ENCODE measurements at regions not wholly inside any gene's neighbourhood (a gene's known extent, or its start where the extent isn't known, plus 50 kb on each side); places are given as distances from the start of the nearest gene placed in this dataset.

GRCh38 chr4:13851085-13851940 is 223.8 kb upstream of the BOD1L1 start:
- no peak for DNase-seq

DNA sequence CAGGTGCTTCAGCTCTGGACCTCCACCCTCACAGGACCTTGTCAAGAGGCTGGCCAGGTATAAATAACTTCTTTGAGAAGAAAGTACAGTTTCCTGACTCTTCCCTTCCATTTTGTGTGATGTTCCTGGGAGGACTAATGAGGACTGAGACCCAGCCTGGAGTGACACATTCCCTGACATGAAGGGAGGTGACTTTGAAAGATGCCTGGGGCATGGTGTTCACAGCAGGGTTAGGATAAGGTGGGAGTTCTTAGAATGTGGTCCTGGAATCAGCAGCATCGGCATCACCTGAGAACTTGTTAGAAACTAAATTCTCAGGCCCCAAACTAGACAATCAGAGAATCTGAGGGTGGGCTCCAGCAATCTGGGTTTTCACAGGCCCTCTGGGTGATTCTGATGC is 224.9 kb upstream of the BOD1L1 start:
- no peak for DNase-seq

- DNase-seq: no peak
Observed at GRCh38 chr4:13856387-13856786, 228.9 kb upstream of the BOD1L1 start.

- no peak for DNase-seq
Observed at GRCh38 chr4:13857397-13857796, 229.9 kb upstream of the BOD1L1 start.

GRCh38 chr4:13857800-13858199 is 230.3 kb upstream of the BOD1L1 start:
- no peak for DNase-seq

DNA sequence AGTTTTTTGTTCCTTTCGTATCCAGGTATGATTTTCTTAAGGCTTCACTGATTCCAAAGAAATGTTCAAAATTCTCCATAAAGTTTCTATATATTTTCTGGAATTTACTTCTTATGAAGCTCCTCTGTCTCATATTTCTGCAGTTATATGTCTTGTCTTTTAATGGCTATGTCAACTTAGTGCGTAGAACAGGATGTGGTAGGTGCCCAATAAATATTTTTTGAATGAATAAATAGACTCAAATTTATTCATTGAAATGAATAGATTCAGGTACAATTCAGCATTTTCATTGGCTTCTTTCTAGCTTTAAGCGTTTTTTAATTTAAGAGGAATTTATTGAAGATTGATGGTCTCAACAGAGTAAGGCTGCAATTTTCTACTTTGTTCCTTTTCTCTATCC is 231.9 kb upstream of the BOD1L1 start:
- no peak for DNase-seq

- no peak for DNase-seq
Observed at GRCh38 chr4:13860126-13860525, 232.6 kb upstream of the BOD1L1 start.

DNA sequence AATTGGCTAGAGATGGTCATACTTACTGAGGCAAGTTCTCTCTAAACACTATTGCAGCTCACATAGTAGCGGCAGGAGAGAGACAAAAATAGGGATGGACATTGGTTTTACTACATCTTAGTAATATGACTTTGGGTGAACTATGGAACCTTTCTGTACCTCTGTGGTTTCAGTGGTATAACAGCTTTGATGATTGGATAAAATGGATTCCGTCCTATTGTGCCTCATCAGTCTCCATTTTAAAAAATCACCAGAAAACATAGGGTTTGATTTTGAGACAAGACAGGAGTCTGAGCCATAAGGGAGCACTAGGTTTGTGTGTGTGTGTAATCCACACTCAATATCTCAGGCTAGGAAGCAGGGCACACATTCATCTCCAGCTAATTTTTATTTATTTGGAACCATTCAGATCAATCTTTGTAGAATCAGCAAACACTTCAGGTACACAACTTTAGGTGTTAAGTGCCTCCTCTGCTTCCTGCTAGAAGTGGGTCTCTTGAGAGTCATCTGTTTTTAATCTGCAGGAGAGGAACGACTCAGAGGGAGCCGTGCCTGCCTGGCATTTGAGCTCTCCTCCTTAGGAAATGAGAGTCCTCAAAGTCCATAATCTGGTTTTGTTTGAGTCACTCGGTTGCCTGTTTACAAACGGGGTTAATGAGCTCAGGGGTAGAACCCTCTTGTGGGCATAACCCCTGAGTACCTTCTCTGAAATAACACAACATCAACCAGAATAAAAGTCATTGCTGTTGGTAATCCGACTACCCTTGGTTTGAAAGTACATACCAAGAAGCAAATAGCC is 238.5 kb upstream of the BOD1L1 start:
- no peak for DNase-seq

- DNase-seq: no peak
Observed at GRCh38 chr4:13866881-13867280, 239.4 kb upstream of the BOD1L1 start.

DNA sequence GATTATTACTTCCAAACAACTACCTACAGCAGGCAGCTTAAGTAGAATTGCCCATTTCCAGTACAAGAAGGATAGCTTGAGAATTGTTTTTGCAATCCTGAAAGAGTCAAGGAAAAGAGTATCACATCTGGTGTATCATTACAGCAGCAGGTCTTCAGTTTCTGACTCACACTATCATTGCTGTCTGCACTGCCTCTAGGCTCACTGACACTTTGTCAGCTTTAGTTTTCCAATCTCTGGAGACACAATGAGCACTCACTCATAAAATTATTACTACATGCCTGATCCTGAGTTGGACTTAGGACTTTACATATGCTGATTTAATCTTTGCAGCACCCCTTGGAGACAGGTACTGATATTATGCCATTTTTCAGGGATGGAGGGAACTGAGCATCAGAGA is 244.6 kb upstream of the BOD1L1 start:
- DNase-seq: no peak

DNA sequence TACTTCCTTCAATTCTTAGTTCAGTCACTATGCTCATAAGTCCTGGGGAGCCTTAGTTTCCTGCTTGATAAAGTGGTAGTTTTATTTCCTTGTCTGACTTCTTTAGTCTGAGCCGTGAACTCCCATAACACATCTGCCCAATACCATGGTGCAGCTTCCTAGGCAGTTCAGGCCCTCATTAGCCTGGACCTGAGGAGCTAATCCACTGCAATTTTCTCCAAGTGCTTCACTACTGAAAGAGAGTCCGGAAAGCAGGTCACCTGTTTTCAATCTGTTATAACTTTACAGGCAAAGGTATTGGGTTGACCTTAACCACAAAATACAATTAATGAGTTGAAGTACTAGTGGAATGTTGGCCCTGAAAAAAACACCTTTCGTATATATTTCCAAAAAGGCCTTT is 245.4 kb upstream of the BOD1L1 start:
- no peak for DNase-seq

DNA sequence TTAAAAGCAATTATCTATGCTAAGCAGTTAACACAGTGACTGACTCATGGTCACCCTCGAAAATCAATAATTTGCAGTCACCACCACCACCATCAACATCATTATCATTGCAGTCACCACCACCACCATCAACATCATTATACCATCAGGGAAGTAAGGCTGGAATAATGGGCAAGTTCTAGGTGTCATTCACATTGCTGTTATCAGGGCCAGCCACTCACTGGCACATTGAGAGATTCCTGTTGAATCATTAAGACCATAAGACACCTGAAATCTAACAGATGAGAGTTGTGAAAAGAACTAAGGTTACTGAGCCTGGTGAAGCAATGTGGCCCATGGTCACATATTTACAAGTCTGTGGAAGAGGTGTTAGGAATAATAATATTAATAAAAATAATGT is 247.7 kb upstream of the BOD1L1 start:
- no peak for DNase-seq

GRCh38 chr4:13876131-13876530 is 248.6 kb upstream of the BOD1L1 start:
- no peak for DNase-seq

- no peak for DNase-seq
Observed at GRCh38 chr4:13876940-13877339, 249.4 kb upstream of the BOD1L1 start.

GRCh38 chr4:13877626-13878025 is 250.1 kb upstream of the BOD1L1 start:
- no peak for DNase-seq

- no peak for DNase-seq
Observed at GRCh38 chr4:13881892-13882291, 254.4 kb upstream of the BOD1L1 start.

DNA sequence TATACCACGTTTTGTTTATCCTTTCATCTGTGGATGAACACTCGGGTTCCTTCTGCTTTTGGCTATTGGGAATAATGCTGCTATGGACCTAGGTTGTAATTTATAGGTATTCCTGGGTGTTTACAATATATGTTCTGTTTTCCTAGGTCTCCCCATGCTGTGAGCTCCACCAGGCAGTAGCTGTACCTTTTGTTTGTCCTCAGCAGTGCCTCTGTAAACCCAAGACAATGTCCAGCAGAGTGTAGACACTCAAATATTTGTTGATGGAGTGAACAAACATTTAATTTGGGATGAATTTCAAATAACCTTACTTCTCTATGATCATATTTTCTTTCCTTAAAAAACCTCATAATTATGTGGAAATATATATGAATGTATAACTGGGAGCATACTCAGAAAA is 259.5 kb upstream of the BOD1L1 start:
- no peak for DNase-seq

DNA sequence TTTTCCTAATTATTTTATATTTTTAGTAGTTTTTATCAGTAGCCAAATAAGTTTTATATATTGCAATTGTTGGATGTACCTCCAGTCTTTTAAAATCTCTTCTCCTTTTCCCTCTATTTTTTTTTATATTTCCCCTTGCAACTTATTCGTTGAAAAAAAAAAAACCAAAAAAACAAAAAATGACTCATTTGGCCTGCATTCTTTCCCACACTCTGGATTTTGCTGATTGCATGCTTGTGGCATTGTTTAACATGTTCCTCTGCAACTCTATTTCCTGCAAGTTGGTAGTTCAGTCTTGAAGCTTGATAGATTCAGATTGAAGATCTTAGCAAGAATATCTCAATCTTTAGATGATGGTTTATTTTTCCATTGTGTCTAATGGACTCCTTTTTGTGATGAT is 260.6 kb upstream of the BOD1L1 start:
- DNase-seq: no peak

GRCh38 chr4:13891544-13891939 is 264.0 kb upstream of the BOD1L1 start:
- peak; percentile 2 for DNase-seq

DNA sequence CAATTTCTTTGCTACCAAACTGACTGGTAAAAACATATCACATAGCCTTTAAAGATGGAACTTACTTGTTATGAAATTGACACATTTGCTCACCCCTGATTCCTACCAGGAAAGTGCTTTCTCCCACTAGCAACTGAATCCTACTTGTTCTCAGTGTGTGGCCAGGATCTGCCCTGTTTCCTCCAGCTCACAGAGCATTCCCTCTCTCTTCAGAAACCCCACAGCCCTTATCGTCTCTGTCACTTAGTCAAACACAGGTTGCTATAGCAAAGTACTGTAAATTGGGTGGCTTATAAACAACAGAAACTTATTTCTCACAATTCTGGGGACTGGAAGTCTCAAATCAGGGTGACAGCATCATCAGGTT is 265.2 kb upstream of the BOD1L1 start:
- DNase-seq: peak; percentile 21

DNA sequence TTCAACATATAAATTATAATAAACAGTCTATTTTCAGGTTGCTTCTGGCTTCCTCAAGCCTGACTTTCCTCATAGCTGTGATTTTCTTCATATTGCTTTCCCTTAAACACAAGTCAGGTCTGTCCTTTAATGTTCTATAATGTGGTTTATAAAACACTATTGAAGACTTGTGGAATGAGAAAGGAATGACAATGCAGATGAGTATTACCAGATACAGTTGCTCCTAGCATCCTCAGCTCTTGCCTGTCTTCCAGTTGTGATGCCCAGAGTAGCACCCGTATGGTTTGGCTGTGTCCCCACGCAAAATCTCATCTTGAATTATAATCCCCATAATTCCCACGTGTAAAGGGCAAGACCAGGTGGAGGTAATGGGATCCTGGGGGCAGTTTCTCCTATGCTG is 265.7 kb upstream of the BOD1L1 start:
- no peak for DNase-seq

DNA sequence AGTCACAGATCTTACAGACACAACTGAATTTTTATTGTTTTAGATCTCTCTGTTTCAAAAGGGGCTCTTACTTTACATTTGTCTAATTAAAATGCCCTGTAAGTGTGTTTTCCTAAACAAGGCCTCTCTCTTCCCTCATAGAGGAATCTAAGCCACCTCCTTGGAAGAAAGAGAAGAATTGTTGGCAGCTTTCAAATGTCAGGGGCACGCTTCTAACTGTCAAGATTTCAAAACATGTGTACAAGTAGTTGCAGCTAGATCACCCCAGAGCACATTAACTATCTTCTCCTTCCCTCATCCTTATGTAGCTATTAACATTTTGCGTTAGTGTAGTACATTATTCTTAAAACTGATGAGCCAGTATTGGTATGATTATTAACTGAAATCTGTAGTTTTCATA is 266.5 kb upstream of the BOD1L1 start:
- DNase-seq: no peak

- DNase-seq: no peak
Observed at GRCh38 chr4:13900780-13901179, 273.3 kb upstream of the BOD1L1 start.

- no peak for DNase-seq
Observed at GRCh38 chr4:13902146-13902545, 274.6 kb upstream of the BOD1L1 start.

Measured in tongue (tissue), 1 donor.